ENCODE measurements at regions not wholly inside any gene's neighbourhood (a gene's known extent, or its start where the extent isn't known, plus 50 kb on each side); places are given as distances from the start of the nearest gene placed in this dataset.

DNA sequence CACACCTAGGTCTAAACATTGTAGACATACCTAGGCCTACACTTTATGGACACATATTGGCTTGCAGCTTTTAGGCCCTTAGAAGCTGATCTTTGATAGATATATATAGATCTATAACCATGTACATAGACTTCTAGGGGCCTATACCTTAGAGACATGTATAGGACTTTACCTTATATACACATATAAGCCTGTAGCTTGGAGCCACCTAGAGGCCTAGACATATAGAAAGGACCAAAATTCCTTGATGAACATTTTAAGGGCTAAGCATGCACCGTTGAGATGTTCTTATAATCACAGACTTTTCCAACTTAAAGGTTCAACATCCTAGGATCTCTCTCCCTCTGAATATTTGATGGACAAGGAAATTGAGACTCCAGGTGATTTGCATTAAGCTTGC lies 371.7 kb upstream of the SASH1 start:
- Histone ChIP-seq H3K9ac (ENCODE audit: low read depth in 1 of 2, low read length in 2 of 2) (no peak overlapping the region), H3K4me1 (ENCODE audit: control insufficient read depth in 1 of 2, insufficient read depth in 2 of 2, low read length in 2 of 2) (no peaks in the 10 kb centered on the region), H3K4me3 (ENCODE audit: low read depth in 1 of 2, low read length in 2 of 2) (no peak overlapping the region), H3K27ac (ENCODE audit: low read depth, low read length) (no peak overlapping the region), H3K9me3 (ENCODE audit: control insufficient read depth in 1 of 2, low read length in 2 of 2) (no peaks in the 10 kb centered on the region), H3K36me3 (ENCODE audit: control insufficient read depth in 1 of 2, insufficient read depth in 2 of 2, low read length in 2 of 2) (no peaks in the 10 kb centered on the region), H3K27me3 (ENCODE audit: control insufficient read depth in 1 of 2, insufficient read depth in 2 of 2, low read length in 2 of 2) (no peaks in the 10 kb centered on the region)

- H3K36me3 ChIP-seq (ENCODE audit: control insufficient read depth in 1 of 2, insufficient read depth in 2 of 2, low read length in 2 of 2), result no peaks in the 10 kb centered on the region
- H3K4me3 ChIP-seq (ENCODE audit: low read depth in 1 of 2, low read length in 2 of 2), result no peak overlapping the region
- no peaks in the 10 kb centered on the region for H3K9me3 ChIP-seq (ENCODE audit: control insufficient read depth in 1 of 2, low read length in 2 of 2)
- H3K9ac ChIP-seq (ENCODE audit: low read depth in 1 of 2, low read length in 2 of 2), result no peak overlapping the region
- no peak overlapping the region for H3K27ac ChIP-seq (ENCODE audit: low read depth, low read length)
- H3K4me1 ChIP-seq (ENCODE audit: control insufficient read depth in 1 of 2, insufficient read depth in 2 of 2, low read length in 2 of 2), result no peaks in the 10 kb centered on the region
- H3K27me3 ChIP-seq (ENCODE audit: control insufficient read depth in 1 of 2, insufficient read depth in 2 of 2, low read length in 2 of 2), result no peaks in the 10 kb centered on the region
Observed at GRCh38 chr6:147972448-147972847, 370.2 kb upstream of the SASH1 start.

DNA sequence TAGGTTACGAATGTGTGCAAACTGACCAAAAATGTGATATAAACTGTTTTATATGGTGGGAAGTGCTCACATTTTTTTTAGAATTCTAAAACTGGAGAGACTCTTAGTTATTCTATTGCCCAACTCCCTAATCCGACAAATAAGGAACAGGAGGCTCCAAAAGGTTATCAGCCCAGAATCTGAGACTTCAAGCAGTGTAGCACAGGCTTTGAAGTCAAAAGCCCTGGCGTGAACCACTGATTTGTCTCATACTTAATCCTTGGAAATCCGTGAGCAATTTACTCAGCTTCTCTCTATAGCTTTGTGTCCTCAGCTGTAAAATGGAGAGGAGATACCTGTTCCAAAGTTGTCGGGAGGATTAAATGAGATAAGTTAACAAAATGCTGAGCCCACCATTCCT lies 368.8 kb upstream of the SASH1 start:
- no peak overlapping the region for H3K4me3 ChIP-seq (ENCODE audit: low read depth in 1 of 2, low read length in 2 of 2)
- no peaks in the 10 kb centered on the region for H3K4me1 ChIP-seq (ENCODE audit: control insufficient read depth in 1 of 2, insufficient read depth in 2 of 2, low read length in 2 of 2)
- no peaks in the 10 kb centered on the region for H3K9me3 ChIP-seq (ENCODE audit: control insufficient read depth in 1 of 2, low read length in 2 of 2)
- no peak overlapping the region for H3K27ac ChIP-seq (ENCODE audit: low read depth, low read length)
- no peaks in the 10 kb centered on the region for H3K27me3 ChIP-seq (ENCODE audit: control insufficient read depth in 1 of 2, insufficient read depth in 2 of 2, low read length in 2 of 2)
- H3K36me3 ChIP-seq (ENCODE audit: control insufficient read depth in 1 of 2, insufficient read depth in 2 of 2, low read length in 2 of 2), result no peaks in the 10 kb centered on the region
- H3K9ac ChIP-seq (ENCODE audit: low read depth in 1 of 2, low read length in 2 of 2), result no peak overlapping the region

GRCh38 chr6:147974376-147974775 lies 368.3 kb upstream of the SASH1 start:
- Histone ChIP-seq H3K4me1 (ENCODE audit: control insufficient read depth in 1 of 2, insufficient read depth in 2 of 2, low read length in 2 of 2) (no peaks in the 10 kb centered on the region), H3K4me3 (ENCODE audit: low read depth in 1 of 2, low read length in 2 of 2) (no peak overlapping the region), H3K27ac (ENCODE audit: low read depth, low read length) (no peak overlapping the region), H3K9me3 (ENCODE audit: control insufficient read depth in 1 of 2, low read length in 2 of 2) (no peaks in the 10 kb centered on the region), H3K27me3 (ENCODE audit: control insufficient read depth in 1 of 2, insufficient read depth in 2 of 2, low read length in 2 of 2) (no peaks in the 10 kb centered on the region), H3K9ac (ENCODE audit: low read depth in 1 of 2, low read length in 2 of 2) (no peak overlapping the region), H3K36me3 (ENCODE audit: control insufficient read depth in 1 of 2, insufficient read depth in 2 of 2, low read length in 2 of 2) (no peaks in the 10 kb centered on the region)

DNA sequence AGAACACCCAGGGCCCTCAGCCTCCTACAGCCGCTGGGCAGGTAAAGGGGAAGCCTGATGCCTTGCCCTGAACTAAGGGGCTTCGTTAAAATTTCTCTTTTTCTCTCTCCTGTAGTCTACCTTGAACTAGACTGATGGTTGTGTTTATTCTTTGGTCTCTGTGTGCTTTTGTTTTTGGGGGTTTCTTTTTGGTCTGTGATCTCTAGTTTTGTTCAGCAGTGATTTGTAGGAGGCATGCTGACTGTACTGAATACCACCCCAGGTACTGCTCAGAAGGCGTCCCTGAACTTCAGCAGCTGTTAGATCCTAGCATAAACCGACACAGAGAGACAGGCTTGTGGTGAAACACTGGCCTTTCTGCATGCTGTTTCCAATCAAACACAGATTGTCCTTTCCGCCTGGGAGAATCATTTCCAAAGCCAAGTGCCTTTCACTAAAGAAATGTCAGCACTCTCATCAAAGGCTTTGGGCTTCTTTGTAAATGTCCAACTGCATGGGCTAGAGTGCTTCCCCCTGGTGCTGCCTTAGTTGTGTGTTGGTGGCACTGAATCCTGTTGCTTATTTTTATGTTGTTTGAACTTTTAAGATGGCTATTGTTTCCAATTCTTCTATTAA lies 364.7 kb upstream of the SASH1 start:
- H3K36me3 ChIP-seq (ENCODE audit: control insufficient read depth in 1 of 2, insufficient read depth in 2 of 2, low read length in 2 of 2), result no peaks in the 10 kb centered on the region
- H3K27ac ChIP-seq (ENCODE audit: low read depth, low read length), result no peak overlapping the region
- H3K4me1 ChIP-seq (ENCODE audit: control insufficient read depth in 1 of 2, insufficient read depth in 2 of 2, low read length in 2 of 2), result no peaks in the 10 kb centered on the region
- H3K9me3 ChIP-seq (ENCODE audit: control insufficient read depth in 1 of 2, low read length in 2 of 2), result no peaks in the 10 kb centered on the region
- no peaks in the 10 kb centered on the region for H3K27me3 ChIP-seq (ENCODE audit: control insufficient read depth in 1 of 2, insufficient read depth in 2 of 2, low read length in 2 of 2)
- H3K4me3 ChIP-seq (ENCODE audit: low read depth in 1 of 2, low read length in 2 of 2), result no peak overlapping the region
- no peak overlapping the region for H3K9ac ChIP-seq (ENCODE audit: low read depth in 1 of 2, low read length in 2 of 2)

DNA sequence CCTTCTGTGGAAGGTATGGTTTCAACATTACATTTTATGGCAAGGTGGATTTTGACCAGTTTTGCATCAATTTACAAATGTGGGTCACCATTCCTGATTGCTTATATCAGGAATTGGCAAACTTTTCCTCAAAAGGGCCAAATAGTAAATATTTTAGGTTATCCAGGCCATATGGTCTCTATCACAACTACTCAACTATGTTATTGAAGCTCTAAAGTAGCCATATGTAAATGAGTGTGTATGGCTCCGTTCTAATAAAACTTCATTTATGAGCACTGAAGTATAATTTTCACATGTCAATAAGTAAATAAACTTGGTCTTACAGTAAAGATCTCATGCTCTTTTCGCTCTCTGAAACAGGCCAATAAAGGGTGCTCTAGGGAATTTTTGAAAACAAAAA lies 362.7 kb upstream of the SASH1 start:
- Histone ChIP-seq H3K36me3 (ENCODE audit: control insufficient read depth in 1 of 2, insufficient read depth in 2 of 2, low read length in 2 of 2) (no peaks in the 10 kb centered on the region), H3K4me1 (ENCODE audit: control insufficient read depth in 1 of 2, insufficient read depth in 2 of 2, low read length in 2 of 2) (no peaks in the 10 kb centered on the region), H3K4me3 (ENCODE audit: low read depth in 1 of 2, low read length in 2 of 2) (no peak overlapping the region), H3K9me3 (ENCODE audit: control insufficient read depth in 1 of 2, low read length in 2 of 2) (no peaks in the 10 kb centered on the region), H3K27me3 (ENCODE audit: control insufficient read depth in 1 of 2, insufficient read depth in 2 of 2, low read length in 2 of 2) (no peaks in the 10 kb centered on the region), H3K27ac (ENCODE audit: low read depth, low read length) (no peak overlapping the region), H3K9ac (ENCODE audit: low read depth in 1 of 2, low read length in 2 of 2) (no peak overlapping the region)

DNA sequence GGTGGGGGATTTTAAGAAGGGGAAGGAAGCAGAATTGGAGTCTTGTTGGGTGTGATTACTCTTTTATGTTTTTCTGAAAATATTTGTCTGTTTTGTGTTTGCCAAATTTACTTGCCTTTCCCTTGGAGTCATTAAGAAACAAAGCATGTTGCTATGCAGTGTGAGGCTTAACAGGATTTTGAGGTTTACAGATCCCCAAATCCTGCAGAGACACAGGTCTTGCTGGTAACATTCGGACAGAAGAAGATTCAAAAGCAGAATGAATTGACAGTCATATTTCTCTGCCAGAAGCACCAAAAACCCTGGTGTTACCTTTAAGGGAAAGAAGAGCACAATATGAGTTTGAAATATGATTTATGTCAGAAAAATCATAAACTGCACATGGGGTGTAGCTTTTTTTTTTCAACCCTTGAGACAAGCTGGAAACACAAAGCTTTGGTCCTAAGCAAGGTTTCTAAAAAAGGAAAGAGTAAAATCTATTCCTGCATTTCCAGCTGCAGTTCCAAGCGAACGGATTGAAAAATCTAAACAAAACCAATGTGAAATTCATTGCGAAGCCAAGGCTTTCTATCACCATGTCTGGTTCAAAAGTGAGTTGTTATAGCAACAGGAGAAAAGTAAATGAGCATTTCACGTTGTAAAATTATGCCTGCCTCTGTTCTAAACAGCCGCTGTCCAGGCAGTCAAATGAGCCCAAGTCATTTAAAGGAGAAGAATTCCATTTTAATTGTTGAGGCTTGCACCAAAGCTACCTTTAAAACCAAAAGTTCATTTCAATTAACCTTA lies 358.9 kb upstream of the SASH1 start:
- H3K4me3 ChIP-seq (ENCODE audit: low read depth in 1 of 2, low read length in 2 of 2), result no peak overlapping the region
- no peaks in the 10 kb centered on the region for H3K36me3 ChIP-seq (ENCODE audit: control insufficient read depth in 1 of 2, insufficient read depth in 2 of 2, low read length in 2 of 2)
- H3K9ac ChIP-seq (ENCODE audit: low read depth in 1 of 2, low read length in 2 of 2), result no peak overlapping the region
- H3K27ac ChIP-seq (ENCODE audit: low read depth, low read length), result no peak overlapping the region
- H3K27me3 ChIP-seq (ENCODE audit: control insufficient read depth in 1 of 2, insufficient read depth in 2 of 2, low read length in 2 of 2), result no peaks in the 10 kb centered on the region
- no peaks in the 10 kb centered on the region for H3K4me1 ChIP-seq (ENCODE audit: control insufficient read depth in 1 of 2, insufficient read depth in 2 of 2, low read length in 2 of 2)
- H3K9me3 ChIP-seq (ENCODE audit: control insufficient read depth in 1 of 2, low read length in 2 of 2), result no peaks in the 10 kb centered on the region

DNA sequence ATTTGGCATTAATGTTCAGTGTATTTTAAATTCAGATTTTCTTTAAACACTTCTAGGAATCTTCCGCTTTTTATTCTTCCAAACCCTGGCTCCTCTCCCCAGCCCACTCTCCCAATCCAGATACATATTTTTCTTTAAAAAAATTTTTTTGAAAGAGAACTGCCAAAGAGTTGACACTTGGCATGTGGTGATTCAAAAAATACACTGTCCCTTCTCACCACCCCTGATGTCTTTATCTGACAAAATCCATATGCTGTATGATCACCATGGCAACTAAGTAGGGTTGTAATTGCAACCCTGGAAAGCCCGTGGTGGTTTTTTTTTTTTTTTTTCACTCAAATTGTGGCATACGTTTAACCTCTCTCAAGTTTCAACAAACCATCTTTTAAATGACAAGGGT lies 355.8 kb upstream of the SASH1 start:
- no peak overlapping the region for H3K4me3 ChIP-seq (ENCODE audit: low read depth in 1 of 2, low read length in 2 of 2)
- no peak overlapping the region for H3K9ac ChIP-seq (ENCODE audit: low read depth in 1 of 2, low read length in 2 of 2)
- H3K27me3 ChIP-seq (ENCODE audit: control insufficient read depth in 1 of 2, insufficient read depth in 2 of 2, low read length in 2 of 2), result no peaks in the 10 kb centered on the region
- no peaks in the 10 kb centered on the region for H3K36me3 ChIP-seq (ENCODE audit: control insufficient read depth in 1 of 2, insufficient read depth in 2 of 2, low read length in 2 of 2)
- no peaks in the 10 kb centered on the region for H3K9me3 ChIP-seq (ENCODE audit: control insufficient read depth in 1 of 2, low read length in 2 of 2)
- H3K27ac ChIP-seq (ENCODE audit: low read depth, low read length), result no peak overlapping the region
- no peaks in the 10 kb centered on the region for H3K4me1 ChIP-seq (ENCODE audit: control insufficient read depth in 1 of 2, insufficient read depth in 2 of 2, low read length in 2 of 2)

DNA sequence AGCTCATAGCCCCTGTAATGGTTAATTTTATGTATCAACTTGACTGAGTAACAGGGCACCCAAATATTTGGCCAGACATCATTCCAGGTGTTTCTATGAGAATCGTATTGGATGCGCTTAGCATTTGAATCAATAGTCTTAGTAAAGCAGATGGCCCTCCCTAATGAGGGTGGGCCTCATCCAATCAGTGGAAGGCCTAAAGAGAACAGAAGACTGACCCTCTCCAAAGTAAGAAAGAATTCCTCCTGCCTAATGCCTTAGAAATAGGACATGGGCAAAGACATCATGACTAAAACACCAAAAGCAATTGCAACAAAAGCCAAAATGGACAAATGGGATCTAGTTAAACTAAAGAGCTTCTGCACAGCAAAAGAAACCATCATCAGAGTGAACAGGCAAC lies 352.5 kb upstream of the SASH1 start:
- Histone ChIP-seq H3K9me3 (ENCODE audit: control insufficient read depth in 1 of 2, low read length in 2 of 2) (no peaks in the 10 kb centered on the region), H3K9ac (ENCODE audit: low read depth in 1 of 2, low read length in 2 of 2) (no peak overlapping the region), H3K27me3 (ENCODE audit: control insufficient read depth in 1 of 2, insufficient read depth in 2 of 2, low read length in 2 of 2) (no peaks in the 10 kb centered on the region), H3K36me3 (ENCODE audit: control insufficient read depth in 1 of 2, insufficient read depth in 2 of 2, low read length in 2 of 2) (no peaks in the 10 kb centered on the region), H3K4me3 (ENCODE audit: low read depth in 1 of 2, low read length in 2 of 2) (no peak overlapping the region), H3K27ac (ENCODE audit: low read depth, low read length) (no peak overlapping the region), H3K4me1 (ENCODE audit: control insufficient read depth in 1 of 2, insufficient read depth in 2 of 2, low read length in 2 of 2) (no peaks in the 10 kb centered on the region)

DNA sequence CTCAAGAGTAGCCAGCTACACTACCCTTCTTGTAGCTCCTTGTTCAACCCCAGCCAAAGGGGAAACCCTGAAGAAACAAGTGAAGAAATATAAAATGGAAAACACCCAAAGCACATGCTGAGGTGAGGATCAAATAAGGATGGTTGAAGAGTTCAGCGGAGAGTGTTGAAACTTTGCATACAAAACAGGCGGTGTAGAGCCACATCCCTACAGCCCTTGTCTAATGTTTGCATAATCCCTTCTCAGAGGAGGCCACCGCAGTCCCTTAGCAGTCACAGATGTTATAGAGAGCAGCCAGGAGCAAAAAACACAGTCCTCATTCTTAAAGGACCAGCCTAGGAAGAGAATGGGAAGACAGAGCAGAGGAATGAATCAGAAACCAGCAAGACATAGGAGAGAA lies 350.7 kb upstream of the SASH1 start:
- Histone ChIP-seq H3K27ac (ENCODE audit: low read depth, low read length) (no peak overlapping the region), H3K4me1 (ENCODE audit: control insufficient read depth in 1 of 2, insufficient read depth in 2 of 2, low read length in 2 of 2) (no peaks in the 10 kb centered on the region), H3K9ac (ENCODE audit: low read depth in 1 of 2, low read length in 2 of 2) (no peak overlapping the region), H3K9me3 (ENCODE audit: control insufficient read depth in 1 of 2, low read length in 2 of 2) (no peaks in the 10 kb centered on the region), H3K27me3 (ENCODE audit: control insufficient read depth in 1 of 2, insufficient read depth in 2 of 2, low read length in 2 of 2) (no peaks in the 10 kb centered on the region), H3K36me3 (ENCODE audit: control insufficient read depth in 1 of 2, insufficient read depth in 2 of 2, low read length in 2 of 2) (no peaks in the 10 kb centered on the region), H3K4me3 (ENCODE audit: low read depth in 1 of 2, low read length in 2 of 2) (no peak overlapping the region)

Data from duodenal mucosa (tissue), 2 donors.